AG09309 (cell line): ENCODE measurements at regions not wholly inside any gene's neighbourhood (a gene's known extent, or its start where the extent isn't known, plus 50 kb on each side); places are given as distances from the start of the nearest gene placed in this dataset.

ENCODE experiments used
- DNase-seq: peaks from one replicate; pipeline ENCODE4 v3.0.0-alpha.2; 2010; ENCODE audit warnings: low read depth
- H3K4me3 ChIP-seq: 2 replicates; pipeline ENCODE4 v1.5.1; 2011; ENCODE audit warnings: mild to moderate bottlenecking, low read depth, low read length, moderate library complexity; ENCODE audit not compliant: control insufficient read depth
- TF ChIP-seq, protein P1 (sequence below): IDR thresholded peaks from 2 replicates; pipeline ENCODE4 v1.5.1; 2011; ENCODE audit warnings: mild to moderate bottlenecking, low read depth, low read length, inconsistent platforms; ENCODE audit not compliant: insufficient read depth, control insufficient read depth; ENCODE audit errors: missing control alignments

DNA sequence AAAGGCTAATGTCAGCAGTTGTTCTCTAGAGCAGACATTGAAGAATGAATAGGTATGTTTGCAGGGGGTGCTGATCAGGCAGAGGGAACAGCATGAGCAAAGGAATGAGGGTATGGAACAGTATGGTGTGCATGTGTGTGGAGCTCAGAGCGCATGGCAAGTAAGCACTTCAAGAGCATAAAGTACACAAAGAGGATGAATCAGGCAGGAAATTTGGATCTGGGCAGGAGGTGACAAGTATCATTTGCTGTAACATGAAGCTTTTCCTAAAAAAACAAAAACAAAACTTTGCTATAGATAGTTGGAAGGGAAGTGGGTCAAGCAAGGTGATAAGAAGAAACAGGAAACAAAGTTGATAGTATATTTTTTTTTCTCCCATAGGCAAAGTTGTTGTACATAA lies 746.8 kb downstream of the HDGFL1 start:
- DNase-seq: no peak
- H3K4me3 ChIP-seq: no peak overlapping the region
- TF ChIP-seq, protein P1, sequence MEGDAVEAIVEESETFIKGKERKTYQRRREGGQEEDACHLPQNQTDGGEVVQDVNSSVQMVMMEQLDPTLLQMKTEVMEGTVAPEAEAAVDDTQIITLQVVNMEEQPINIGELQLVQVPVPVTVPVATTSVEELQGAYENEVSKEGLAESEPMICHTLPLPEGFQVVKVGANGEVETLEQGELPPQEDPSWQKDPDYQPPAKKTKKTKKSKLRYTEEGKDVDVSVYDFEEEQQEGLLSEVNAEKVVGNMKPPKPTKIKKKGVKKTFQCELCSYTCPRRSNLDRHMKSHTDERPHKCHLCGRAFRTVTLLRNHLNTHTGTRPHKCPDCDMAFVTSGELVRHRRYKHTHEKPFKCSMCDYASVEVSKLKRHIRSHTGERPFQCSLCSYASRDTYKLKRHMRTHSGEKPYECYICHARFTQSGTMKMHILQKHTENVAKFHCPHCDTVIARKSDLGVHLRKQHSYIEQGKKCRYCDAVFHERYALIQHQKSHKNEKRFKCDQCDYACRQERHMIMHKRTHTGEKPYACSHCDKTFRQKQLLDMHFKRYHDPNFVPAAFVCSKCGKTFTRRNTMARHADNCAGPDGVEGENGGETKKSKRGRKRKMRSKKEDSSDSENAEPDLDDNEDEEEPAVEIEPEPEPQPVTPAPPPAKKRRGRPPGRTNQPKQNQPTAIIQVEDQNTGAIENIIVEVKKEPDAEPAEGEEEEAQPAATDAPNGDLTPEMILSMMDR: no peak

GRCh38 chr6:23316931-23317330 lies 747.6 kb downstream of the HDGFL1 start:
- H3K4me3 ChIP-seq: no peak overlapping the region
- no peak for DNase-seq
- TF ChIP-seq, protein P1: no peak

DNA sequence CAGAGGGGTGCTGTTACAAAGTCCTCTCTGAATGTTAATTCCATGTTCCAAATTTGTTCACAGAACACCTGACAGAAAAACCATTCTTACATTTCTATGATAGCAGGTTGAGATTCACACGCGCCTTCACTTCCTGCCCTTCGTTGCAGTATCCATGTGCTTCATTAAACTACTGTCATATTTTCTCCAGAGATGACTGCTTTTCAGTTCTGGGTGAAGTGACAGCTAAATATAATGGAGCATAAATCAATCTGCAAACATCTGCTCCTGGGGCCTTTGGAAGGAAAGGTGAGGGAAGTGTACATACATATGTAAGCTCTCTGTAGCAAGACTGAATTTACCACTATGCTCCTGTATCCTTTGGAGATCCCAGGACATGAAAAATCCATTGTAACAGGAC lies 750.2 kb downstream of the HDGFL1 start:
- H3K4me3 ChIP-seq: no peak overlapping the region
- TF ChIP-seq, protein P1: no peak
- no peak for DNase-seq

- TF ChIP-seq, protein P1: no peak
- no peak overlapping the region for H3K4me3 ChIP-seq
- no peak for DNase-seq
Observed at GRCh38 chr6:23320471-23321015, 751.2 kb downstream of the HDGFL1 start.

GRCh38 chr6:23323897-23324296 lies 754.5 kb downstream of the HDGFL1 start:
- TF ChIP-seq, protein P1: no peak
- no peak overlapping the region for H3K4me3 ChIP-seq
- DNase-seq: no peak

DNA sequence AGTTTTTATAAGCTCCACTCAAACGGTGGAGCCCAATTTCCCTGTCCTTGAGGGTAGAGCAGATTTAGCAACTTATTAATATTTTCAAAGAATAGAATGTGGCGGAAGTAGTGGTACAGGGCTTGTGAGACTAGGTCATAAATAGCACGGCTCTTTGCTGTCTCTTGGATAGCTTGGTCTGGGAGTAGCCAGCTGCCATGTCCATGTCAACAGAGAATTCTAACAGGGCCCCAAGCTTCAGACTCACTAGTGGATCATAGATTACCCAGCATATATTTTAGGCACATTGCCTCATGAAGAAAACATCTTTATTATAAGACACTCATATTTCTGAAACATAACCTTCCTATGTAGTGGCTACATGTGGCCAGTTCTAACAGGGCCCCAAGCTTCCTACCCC lies 755.7 kb downstream of the HDGFL1 start:
- no peak for DNase-seq
- TF ChIP-seq, protein P1: no peak
- H3K4me3 ChIP-seq: no peak overlapping the region

DNA sequence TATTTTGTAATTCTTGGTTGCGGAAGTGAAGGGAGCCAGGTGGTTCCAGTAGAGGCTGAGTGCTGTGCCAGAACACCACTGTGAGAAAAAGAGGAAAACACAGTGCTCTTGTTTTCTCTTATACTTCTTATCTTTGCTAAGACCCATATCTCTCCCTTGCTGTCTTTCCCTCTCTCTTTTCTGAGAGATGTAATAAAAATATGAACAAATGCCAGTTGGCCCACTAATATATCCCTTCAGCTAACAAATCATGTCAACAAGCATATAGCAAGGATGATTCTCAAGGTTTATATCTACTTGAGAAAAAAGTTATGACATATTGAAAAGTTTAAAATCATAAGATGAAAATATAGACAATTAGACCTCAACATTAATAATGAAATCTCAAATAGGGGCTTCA lies 758.3 kb downstream of the HDGFL1 start:
- DNase-seq: no peak
- TF ChIP-seq, protein P1: no peak
- no peak overlapping the region for H3K4me3 ChIP-seq
